NOMO-1 (cell line): ENCODE measurements at regions not wholly inside any gene's neighbourhood (a gene's known extent, or its start where the extent isn't known, plus 50 kb on each side); places are given as distances from the start of the nearest gene placed in this dataset.

Experiments
- DNase-seq, 2 experiments: peaks; one replicate each; lab custom pipeline; 2025; ENCODE audit not compliant: unreplicated experiment in 2 of 2; lab: John Stamatoyannopoulos, UW

DNA sequence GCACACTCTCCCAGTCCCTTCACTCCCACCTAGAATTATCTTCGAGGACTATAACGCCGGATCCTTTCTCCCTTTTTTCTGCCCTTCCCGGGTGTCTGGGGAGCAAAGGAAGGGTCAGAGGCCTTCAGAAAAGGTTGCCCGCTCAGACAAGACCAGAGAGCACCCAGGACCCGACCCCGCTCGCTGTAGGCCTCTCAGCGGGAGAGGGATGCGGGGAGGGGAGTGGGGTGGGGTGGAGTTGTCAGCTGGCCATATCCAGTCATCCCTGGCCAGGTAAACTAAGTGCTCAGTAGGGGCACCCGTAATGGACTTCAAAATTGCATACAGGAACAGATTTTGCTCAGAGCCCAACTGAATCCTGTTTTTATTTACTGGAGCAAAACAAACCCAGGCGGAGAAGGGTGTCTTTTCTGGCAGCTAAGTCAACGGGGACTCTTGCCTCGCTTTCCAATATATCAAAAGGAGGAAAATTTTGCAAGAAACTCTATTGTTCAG is 65.0 kb downstream of the NOL4 start:
- DNase-seq: no peak

DNA sequence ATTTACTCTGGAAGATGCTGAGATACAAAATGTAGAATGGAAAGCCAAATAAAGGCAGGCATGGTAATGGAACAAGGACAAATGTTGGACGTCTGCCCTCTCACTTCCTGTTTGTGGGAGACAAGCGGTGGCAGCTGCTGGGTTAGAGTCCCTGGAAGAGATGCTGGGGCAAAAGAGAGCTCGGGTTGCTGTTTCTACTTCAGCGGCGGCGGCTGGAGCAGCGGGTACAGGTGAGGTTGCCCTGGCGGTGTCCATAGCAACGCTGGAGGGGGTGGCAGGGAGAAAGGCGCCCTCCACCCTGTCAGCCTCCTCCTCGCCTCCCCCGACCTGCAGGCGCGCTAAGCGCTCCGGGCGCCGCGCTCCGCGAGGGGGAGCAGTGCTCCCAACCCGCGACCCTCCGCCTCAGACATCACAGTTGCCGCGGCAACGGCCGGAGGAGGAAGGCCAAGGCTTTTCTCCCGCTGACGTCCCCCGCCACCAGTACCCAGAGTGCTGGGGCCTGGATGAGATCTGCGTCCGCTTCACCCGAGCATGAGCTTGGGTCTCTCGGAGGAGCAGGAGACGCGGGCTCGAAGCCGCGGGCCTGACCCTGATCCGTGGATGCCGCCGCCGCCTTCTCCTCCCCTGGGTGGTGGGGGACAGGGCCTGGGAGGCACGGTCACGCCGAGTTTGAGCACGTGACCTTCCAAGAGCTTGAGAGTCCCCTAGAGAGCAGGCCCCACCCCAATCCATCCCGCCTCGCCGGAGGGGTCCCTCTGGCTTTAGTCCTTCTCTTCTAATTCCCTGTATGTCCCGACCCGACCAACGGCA is 65.6 kb downstream of the NOL4 start:
- DNase-seq: no peak

- DNase-seq: peak in 1 of 2 experiments; percentile 34
These were observed 71.0 kb downstream of the NOL4 start for GRCh38 chr18:34153711-34154110.

DNA sequence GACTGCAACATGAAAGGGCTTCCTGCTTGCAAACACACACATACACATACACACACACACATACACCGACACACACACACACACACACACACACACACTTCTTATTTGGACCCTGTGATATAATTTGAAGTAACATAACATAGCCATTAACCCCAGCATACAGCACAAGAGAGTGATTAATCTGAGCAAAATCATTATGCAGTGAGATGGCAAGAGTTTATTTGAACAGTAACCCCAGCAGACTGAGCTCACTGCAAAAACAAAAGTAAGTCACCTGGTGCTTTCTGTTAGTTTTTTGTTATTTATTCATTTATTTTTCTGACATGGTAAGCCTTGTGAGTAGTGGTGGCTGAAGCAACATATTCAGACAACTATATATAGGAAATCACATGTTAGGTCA is 93.7 kb downstream of the NOL4 start:
- DNase-seq: no peak

GRCh38 chr18:34128436-34128835 is 96.3 kb downstream of the NOL4 start:
- no peak for DNase-seq

DNA sequence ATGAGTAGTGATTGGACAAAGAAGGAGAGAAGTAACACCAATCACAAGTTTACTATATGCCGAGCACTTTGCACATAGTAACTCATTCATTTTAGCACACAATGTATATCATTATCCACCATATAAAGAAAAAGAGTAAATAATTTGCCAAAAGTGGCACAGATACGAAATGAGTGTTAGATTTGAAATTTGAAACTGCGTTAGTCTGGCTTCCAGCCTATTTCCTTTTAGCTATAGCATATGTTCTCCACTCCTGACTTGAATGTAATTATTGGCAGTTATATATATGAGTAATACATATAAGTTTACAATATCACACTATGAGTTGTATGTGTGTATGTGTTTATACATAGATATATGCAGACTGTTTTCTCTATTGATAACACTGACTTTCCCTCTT is 98.6 kb downstream of the NOL4 start:
- DNase-seq: no peak

GRCh38 chr18:34122724-34123334 is 101.9 kb downstream of the NOL4 start:
- peak in 1 of 2 experiments; percentile 44 for DNase-seq

GRCh38 chr18:34121200-34121721 is 103.5 kb downstream of the NOL4 start:
- DNase-seq: no peak

DNA sequence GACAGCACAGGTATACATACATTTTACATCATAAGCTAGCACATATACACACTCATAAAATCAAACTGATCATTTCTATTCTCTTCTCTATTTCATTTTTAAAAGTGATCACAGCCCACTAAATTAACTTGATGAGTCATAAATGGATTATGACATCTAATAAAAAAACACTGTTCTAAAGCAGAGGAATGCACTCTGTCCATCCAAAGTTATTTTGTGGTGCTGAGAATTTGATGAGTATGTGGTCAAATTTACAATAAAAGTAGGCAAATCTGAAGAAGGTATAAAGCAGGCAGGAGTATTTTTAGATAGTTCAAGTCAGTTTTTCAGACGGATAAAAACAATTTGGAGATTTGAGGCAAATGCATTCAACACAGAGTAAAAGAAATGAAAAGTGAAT is 104.4 kb downstream of the NOL4 start:
- DNase-seq: no peak

DNA sequence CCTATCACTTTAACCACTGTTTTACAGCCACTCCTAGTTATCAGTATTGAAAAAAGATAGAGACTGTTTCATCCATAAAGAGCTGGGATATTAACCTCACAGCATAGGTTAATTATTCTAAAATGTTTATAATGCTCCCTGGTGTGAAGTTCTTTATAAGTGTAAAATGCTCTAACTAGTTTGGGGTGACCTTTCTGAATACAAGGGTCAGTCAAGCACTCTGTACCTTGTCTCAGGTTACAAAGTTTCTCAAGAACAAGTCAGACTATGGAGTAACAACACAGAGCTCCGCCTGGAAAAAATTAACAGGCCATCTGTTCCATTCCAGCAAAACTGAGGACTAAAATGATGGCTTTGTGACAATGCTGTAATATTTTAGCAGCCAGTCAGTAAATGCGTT is 107.4 kb downstream of the NOL4 start:
- DNase-seq: no peak

DNA sequence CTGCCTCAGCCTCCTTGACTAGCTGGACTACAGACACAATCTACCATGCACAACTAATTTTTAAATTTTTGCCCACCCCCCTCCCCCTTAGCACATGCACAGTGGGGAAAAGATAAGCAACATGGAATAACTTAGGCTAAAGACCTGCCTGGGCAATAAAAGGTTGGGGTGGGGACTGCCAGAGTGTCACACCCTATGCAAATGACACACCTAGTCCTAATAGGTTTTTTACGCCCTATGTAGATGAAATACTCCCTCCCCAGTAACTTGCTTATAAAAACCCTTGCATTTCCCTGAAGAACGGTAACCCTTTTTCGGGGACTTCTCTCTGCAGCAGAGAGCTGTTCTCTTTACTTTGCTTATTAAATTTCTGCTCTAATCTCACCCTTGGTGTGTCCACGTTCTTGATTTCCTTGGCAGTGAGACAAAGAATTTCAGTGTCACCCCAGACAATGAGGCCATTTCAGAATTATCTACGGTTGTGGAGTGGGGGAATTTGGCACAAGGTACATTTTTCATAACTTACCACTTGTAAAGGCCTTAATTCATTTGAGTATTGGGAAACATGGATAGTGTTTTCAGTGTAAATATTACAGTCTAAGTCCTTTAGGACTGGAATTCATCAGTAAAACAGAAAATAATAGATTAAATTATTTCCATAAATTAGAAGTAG is 109.2 kb downstream of the NOL4 start:
- no peak for DNase-seq

- DNase-seq: no peak
These were observed 109.7 kb downstream of the NOL4 start for GRCh38 chr18:34114996-34115395.

DNA sequence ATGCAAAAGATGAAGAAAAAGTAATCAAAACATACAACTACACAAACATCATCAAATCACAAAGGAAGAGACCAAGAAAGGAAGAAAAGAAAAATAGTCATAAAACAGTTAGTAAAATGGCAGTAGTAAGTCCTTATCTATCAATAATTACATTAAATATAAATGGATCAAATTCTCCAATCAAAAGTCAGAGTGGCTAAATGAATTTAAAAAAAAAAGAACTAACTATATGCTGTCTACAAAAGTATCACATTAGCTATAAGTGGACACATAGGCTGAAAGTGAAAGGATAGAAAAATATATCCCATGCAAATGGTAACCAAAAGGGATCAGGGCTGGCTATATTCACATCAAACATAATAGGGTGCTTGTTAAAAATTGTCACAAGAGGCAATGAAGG is 116.5 kb downstream of the NOL4 start:
- DNase-seq: no peak

DNA sequence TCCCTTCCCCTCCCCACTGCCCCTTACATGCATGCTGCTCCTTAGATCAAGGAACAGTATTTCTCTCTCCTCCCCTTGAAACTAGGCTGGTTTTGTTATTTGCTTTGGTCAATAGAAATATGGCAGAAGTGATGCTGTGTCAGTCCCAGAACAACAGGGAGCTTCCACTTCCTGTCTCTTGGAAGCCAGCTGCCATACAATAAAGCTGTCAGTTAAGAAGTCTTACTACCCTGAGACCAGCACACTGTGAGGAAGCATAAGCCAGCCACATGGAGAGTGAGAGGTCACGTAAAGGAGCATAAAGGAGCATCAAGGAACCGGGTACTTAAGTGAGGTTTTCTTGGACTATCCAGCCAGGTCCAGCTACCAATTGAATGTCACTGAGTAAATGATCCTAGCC is 126.6 kb downstream of the NOL4 start:
- no peak for DNase-seq

DNA sequence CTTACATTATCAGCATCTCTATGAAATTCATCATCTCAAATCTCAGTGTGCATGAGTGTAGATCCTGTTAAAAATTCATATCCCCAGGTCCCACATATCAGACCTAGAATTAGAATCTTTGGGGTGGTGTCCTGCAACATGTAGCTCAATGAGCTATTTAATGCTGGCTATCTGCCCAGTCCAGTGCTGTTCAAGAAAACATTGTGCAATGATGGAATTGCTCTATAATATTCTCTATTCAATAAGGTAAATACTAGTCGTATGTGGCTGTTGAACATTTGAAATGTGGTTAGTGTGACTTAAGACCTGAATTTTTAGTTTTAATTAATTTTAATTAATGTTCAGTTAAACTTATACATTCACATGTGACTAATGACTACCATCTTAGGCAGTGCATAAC is 127.4 kb downstream of the NOL4 start:
- no peak for DNase-seq

DNA sequence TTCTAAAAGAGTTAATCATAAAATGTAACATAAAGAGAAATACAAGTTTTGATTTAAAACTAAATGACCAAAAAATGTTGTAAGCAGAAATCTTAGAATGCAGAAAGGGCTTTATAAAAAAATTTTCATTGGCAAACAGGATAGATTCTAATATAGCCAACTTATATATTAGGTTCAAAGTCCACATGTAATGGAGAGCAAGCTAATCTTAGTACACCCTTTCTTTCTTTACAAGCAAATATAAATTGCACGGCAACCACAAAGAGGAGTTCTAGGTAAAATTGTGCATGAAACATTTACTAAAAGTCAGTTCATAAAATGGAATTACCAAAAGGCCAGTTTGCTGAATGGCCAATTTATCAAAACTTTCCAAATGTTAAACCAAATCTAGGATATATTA is 130.6 kb downstream of the NOL4 start:
- DNase-seq: no peak

- no peak for DNase-seq
These were observed 131.9 kb downstream of the NOL4 start for GRCh38 chr18:34092796-34093195.

DNA sequence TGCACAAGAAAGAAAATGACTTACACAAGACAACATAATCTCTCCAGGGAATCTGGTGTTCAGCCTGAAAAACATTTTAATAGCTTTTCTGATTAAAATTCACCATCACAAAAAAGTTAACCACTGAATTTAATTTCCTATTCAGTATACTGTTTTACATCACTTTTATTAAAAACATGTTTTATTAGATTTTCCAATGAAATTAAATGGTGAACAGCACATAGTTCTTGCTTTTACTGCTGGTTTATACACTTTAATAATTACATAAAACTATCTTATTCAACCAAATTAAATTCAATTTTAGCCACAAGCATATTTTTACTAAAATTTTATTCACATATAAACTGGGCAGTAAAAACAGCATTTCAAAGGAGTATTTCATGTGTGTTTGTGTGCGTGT is 138.3 kb downstream of the NOL4 start:
- no peak for DNase-seq

GRCh38 chr18:34085140-34085739 is 139.5 kb downstream of the NOL4 start:
- no peak for DNase-seq

DNA sequence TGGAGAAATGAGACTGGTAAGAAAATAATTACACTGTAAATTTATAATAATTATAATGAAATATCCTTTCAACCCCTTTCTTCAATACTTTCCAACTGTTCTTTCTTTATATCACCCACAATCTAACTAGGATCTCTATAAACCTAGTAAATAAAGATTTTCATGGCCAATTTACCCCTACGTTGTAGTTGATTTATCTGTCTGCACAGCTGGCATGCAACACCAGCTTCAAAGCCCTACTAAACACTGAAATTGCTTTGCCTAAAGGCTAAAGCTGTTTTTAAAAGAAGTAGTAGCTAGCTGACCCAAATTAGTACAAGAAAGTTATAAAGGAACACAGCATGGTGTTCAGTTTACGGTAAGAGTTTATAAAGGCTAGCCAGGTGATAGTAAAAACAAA is 140.1 kb downstream of the NOL4 start:
- DNase-seq: no peak

DNA sequence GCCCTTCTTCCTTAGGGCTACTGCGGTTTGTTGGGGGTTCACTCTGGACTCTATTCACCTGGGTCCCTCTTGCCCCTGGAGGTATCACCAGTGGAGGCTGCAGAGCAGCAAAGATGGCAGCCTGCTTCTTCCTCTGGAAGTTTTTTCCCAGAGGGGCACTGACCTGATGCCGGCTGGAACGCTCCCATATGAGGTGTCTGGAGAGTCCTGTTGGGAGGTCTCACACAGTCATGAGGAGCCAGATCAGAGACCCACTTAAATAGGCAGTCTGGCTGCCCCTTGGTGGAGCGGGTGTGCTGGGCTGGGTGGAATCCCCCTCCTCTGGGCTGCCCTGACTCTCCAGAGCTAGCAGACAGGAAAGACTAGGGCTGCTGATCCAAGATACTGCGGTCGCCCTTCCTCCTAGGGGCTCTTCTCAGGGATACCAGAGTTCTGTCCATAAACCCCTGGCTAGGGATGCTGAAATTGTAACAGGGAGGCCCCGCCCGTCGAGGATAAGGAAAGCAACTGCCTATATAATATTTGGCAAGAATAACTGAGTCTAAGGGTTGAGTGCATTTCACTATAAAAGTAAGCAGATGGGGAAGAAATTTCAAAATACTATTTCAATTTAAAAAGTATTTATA is 140.7 kb downstream of the NOL4 start:
- DNase-seq: no peak
